Urothelium cell line (cell line): ENCODE measurements at regions not wholly inside any gene's neighbourhood (a gene's known extent, or its start where the extent isn't known, plus 50 kb on each side); places are given as distances from the start of the nearest gene placed in this dataset.
"Not testable (repeated sequence)": the region's sequence is repeated elsewhere in the genome, so short reads cannot be mapped to it uniquely, and the experiment has no call there.

Source experiments
- DNase-seq: peaks from one replicate; pipeline ENCODE4 v3.0.0; 2011; ENCODE audit warnings: low spot score, mixed read lengths
- FAIRE-seq: peaks from 2 replicates; lab custom pipeline; 2011; peaks lifted over from hg19 to GRCh38; lab: Jason Lieb, UNC

DNA sequence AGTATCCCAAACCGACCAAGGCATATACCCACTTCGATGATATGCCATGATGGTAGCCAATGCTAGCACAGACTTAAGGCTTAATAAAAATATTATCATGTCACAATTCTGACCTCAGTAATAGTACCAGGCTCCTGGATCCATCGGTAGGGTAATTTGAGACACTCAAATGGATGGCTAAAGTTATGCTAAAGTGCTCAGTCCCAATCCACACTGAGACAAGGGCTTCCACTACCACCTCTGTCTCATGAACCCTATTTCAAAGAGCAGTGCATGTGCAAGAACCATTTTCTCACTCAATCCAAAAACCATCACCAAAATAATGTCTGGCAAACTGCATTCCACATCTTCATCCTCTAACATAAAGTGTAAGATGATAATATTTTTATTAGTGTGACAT lies 122.4 kb upstream of the KRR1 start:
- DNase-seq (no peak), FAIRE-seq (no peak)

DNA sequence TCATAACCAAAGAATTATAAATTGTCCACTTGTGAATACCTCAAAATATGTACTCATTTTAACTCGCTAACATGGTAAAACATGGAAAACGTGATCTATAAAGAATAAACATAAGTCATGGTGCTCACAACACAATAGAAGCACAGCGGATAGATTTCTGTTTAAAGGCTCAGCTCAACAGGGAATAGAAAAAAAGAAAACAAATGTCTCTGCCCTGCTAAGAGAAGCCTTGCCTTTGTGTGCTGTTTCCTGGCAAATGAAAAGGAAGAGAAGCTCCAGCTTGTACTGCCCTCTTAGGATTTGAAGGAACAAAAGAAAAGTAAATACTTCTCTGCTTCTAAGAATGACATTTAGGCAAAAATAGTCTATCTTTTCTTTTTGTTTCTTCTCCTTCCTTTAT lies 121.0 kb upstream of the KRR1 start:
- no peak for FAIRE-seq
- no peak for DNase-seq

- FAIRE-seq = no peak
- DNase-seq = no peak
These were observed 120.4 kb upstream of the KRR1 start for GRCh38 chr12:75631831-75632230.

DNA sequence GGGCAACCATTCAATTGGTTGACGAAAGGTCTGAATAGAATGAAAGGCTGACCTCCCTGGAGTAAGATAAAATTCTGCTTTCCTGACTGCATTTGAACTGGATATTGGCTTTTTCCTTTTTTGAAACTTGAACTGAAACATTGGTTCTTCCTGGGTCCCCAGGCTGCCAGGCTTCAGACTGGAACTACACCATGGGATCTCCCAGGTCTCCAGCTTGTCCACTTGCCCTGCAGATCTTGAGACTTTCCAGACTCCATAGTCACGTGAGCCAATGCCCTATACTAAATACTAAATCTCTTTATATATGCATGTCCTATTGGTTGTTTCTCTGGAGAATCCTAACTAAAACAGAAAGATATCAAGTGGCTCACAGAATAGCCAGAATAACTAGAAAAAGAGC lies 118.7 kb upstream of the KRR1 start:
- no peak for FAIRE-seq

DNA sequence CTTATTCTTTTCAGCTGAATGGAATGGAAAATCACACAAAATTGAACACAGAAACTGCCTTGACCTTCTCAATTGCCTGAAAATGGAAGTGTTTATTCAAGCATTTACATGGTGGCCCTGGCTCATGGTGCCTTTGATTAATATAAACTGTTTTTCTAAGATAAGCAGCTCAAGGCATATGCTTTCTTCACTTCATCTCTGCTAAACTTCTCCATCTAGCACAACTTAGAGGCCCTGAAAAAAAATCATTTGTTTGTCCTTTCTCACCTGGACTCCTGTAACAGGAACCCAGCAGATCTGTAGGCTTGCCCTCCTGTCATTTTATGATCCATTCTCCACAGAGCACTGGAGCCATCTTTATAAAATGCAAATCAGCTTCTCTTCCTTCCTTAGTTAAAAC lies 117.5 kb upstream of the KRR1 start:
- DNase-seq (no peak), FAIRE-seq (no peak)

More for the DNA sequence above, 118.7 kb upstream of the KRR1 start:
- DNase-seq = no peak

GRCh38 chr12:75628511-75628910 lies 117.1 kb upstream of the KRR1 start:
- DNase-seq (no peak), FAIRE-seq (no peak)

DNA sequence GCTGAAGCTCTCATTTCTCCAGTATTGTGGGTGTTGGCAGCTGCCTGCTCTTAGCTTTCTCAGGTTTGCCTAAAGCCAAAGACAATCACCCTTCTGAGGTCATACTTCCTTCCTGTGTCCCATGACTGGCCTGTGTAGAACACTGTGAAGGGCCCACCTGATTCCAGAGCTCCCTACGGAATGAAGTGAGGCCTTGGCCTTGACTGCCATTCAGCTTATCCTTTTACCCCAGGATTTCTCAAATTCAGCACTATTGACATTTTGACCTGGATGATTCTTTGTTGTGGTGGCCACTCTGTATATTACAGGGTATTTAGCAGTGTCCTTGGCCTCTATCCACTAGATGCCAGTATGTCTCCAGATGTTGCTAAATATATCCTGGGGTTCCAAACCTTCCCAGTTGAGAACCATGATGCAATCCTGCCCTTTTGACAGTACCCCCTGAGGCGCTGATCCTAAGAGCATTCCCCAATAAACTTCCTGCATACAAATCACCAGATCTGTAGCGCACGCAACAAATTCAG lies 112.3 kb upstream of the KRR1 start:
- FAIRE-seq = no peak
- DNase-seq = no peak

- no peak for FAIRE-seq
These were observed 111.1 kb upstream of the KRR1 start for GRCh38 chr12:75622492-75622891.

GRCh38 chr12:75614396-75614795 lies 103.0 kb upstream of the KRR1 start:
- not testable (repeated sequence) for FAIRE-seq, DNase-seq

More at GRCh38 chr12:75622492-75622891, 111.1 kb upstream of the KRR1 start:
- DNase-seq = no peak

DNA sequence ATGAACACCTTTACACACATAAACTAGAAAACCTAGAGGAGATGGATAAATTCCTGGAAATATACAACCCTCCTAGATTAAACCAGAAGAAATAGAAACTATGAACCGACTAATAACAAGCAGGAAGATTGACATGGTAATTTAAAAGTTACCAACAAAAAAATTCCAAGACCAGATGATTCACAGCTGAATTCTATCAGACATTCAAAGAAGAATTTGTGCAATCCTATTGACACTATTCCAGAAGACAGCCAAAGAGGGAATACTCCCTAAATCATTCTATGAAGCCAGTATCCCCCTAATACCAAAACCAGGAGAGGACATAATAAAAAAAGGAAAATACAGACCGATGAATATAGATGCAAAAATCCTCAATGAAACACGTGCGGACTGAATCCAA lies 102.6 kb upstream of the KRR1 start:
- FAIRE-seq (no peak), DNase-seq (no peak)

DNA sequence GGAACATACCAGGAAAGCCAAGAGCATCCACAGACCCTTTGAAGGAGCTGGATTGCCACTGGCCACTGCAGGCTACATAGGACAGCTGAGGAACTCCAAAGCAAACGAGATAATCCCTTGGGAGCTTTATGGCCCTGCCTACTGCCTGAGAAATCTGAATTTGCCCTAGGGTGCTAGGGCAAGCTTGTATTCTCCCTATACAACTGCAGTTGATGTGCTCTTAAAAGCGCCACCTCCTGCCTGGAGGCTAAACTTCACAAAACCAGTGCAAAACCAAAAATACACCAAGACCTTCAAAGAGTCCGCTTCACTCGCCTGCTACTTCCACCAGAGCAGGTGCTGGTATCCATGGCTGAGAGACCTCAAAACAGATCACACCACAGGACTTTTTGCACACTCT lies 99.6 kb upstream of the KRR1 start:
- DNase-seq (no peak), FAIRE-seq (no peak)

GRCh38 chr12:75606956-75607355 lies 95.5 kb upstream of the KRR1 start:
- no peak for DNase-seq
- FAIRE-seq = no peak

DNA sequence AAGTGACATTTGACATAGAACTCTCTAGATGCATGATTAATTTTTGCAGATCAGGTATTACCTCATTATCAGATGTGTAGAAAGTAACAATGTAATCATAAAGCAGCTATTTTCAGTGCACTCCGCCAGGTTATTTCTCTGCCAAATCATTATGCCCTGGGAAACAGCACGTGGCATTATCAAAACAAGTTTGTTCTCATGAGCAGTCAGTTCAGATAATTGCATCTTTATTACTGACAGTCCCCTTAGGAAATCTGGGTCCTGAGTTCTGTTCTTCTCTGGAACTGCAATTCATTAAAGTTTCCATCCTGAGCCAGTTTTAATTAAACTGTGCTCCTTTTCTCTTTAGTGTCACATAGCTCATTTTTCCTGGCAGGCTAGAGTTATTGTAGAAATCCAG lies 94.7 kb upstream of the KRR1 start:
- FAIRE-seq = no peak
- no peak for DNase-seq

DNA sequence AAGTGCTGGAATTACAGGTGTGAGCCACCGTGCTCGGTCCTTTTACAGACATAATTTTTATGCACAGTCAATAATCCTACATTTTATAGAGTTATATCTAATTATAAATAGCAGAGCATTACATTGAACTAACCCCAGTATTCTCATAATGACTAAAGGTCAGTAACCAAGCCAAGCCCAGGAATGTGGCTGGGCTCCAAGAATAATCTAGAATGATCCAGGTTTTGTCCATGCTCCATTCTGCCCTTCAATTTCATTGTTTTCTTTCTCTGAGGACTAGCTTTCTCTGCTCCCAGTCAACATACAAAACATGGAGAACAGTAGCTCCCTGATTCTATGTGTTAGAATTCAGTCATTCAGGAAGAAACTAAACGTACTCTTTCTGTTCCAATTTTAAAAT lies 92.1 kb upstream of the KRR1 start:
- FAIRE-seq = no peak
- DNase-seq = no peak

GRCh38 chr12:75602106-75602505 lies 90.7 kb upstream of the KRR1 start:
- FAIRE-seq = no peak
- no peak for DNase-seq

- FAIRE-seq (no peak), DNase-seq (no peak)
These were observed 88.7 kb upstream of the KRR1 start for GRCh38 chr12:75600146-75600545.

DNA sequence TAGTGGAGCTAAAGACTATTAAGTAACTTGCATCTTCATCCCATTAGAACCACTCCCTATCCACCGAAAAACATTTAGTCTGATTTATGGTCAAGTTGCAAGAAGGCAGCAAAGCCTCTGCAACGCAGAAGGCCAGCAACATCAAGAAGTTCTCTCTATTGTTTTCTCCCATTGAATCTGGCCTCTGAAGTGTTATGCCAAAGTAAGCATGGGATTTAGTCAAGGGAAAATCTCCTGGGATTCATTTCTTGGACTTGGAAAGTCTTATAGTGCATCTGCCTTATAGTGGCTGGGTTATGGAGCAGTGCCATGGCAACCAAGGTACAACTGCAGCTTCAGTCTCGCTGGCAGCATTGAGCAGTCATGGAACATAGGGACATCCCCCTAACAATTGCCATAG lies 87.7 kb upstream of the KRR1 start:
- FAIRE-seq (no peak), DNase-seq (no peak)

GRCh38 chr12:75596406-75596805 lies 85.0 kb upstream of the KRR1 start:
- FAIRE-seq = no peak

DNA sequence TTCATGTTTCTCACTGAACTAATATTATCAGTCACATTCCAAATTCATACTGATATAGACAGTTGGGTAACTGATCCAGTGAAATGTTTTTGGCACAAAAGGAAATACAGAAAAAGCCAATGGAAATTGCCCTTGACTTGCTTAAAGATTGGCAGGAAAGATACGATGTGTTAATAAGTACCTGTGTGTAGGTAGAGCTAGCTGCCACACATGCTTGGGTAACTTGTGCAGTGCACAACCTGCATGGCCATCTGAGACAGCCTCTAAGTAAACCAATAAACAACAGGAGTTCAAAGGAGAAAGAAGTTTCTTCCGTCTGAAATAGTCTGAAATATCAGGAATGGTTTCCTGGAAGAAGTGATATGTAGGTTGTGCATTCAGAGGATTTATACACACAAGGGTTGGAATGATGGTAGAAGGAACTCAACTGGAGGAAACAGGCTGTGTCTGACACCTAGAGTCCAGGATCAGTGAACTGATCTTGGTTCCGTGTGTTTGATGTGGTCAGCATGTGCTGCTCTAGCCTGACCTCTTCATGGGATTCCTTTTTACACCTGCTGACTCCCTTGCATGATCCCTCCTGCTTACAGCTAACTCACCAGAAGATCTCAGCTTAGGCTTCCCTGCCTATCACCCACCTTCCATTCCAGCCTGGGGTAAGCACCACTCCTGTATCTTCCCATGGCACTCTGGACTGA lies 81.4 kb upstream of the KRR1 start:
- DNase-seq = no peak
- FAIRE-seq = no peak

More at GRCh38 chr12:75596406-75596805, 85.0 kb upstream of the KRR1 start:
- DNase-seq = no peak

GRCh38 chr12:75592086-75592485 lies 80.7 kb upstream of the KRR1 start:
- no peak for FAIRE-seq
- no peak for DNase-seq

DNA sequence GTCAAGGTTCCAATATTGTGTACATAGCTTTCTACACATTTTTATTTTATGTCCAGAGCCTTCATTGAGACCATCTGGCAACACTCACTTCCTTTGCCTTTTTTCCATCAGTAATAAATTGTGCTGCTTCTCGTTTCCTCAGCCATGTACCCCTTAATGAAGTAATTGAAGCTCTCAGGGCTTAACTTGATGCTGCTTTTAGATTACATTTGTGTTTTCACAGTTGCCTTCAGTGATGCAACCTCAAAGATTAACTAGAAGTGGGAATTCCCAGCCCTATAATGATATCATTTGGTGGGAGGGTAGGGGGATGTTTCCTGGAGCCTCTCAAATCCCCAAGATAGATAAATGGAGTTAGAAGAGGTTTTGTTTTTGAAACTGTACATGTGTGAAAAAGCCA lies 80.2 kb upstream of the KRR1 start:
- FAIRE-seq (no peak), DNase-seq (no peak)

DNA sequence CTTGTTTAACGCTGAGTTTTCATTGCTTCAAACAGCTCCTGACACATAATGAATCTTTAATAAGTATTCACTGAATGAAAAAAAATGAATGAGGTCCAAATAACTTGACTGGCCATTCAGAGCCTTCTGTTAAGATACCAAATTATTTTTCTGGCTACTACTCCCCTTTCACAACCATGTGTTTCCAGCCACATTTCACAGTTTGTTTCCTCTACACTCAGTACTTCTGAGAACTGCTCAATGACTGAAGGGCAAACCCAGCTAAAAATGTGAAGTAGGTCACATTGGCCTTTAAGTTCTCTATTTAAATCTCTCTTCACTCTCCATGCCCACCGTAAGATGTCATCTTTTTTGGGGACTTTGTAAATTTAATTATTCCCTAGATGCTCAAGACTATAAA lies 78.4 kb upstream of the KRR1 start:
- DNase-seq (no peak), FAIRE-seq (no peak)
